ENCODE measurements at regions not wholly inside any gene's neighbourhood (a gene's known extent, or its start where the extent isn't known, plus 50 kb on each side); places are given as distances from the start of the nearest gene placed in this dataset.

- no peak for DNase-seq
Observed at GRCh38 chr2:129296806-129297205, 682.7 kb upstream of the RAB6C start.

- DNase-seq: no peak
Observed at GRCh38 chr2:129297430-129297829, 682.0 kb upstream of the RAB6C start.

- no peak for DNase-seq
Observed at GRCh38 chr2:129299338-129299737, 680.1 kb upstream of the RAB6C start.

GRCh38 chr2:129299756-129300155 lies 679.7 kb upstream of the RAB6C start:
- no peak for DNase-seq

GRCh38 chr2:129300456-129300855 lies 679.0 kb upstream of the RAB6C start:
- DNase-seq: no peak

GRCh38 chr2:129301431-129301913 lies 678.0 kb upstream of the RAB6C start:
- no peak for DNase-seq

- no peak for DNase-seq
Observed at GRCh38 chr2:129302106-129302505, 677.4 kb upstream of the RAB6C start.

- no peak for DNase-seq
Observed at GRCh38 chr2:129302561-129303183, 676.8 kb upstream of the RAB6C start.

GRCh38 chr2:129314120-129314519 lies 665.3 kb upstream of the RAB6C start:
- DNase-seq: no peak

- DNase-seq: no peak
Observed at GRCh38 chr2:129318581-129319421, 660.7 kb upstream of the RAB6C start.

- no peak for DNase-seq
Observed at GRCh38 chr2:129319422-129319717, 660.1 kb upstream of the RAB6C start.

- no peak for DNase-seq
Observed at GRCh38 chr2:129320288-129320687, 659.2 kb upstream of the RAB6C start.

- no peak for DNase-seq
Observed at GRCh38 chr2:129324349-129324748, 655.1 kb upstream of the RAB6C start.

- DNase-seq: no peak
Observed at GRCh38 chr2:129325151-129325550, 654.3 kb upstream of the RAB6C start.

- no peak for DNase-seq
Observed at GRCh38 chr2:129329574-129329973, 649.9 kb upstream of the RAB6C start.

GRCh38 chr2:129330504-129330903 lies 649.0 kb upstream of the RAB6C start:
- DNase-seq: no peak

GRCh38 chr2:129331638-129332037 lies 647.8 kb upstream of the RAB6C start:
- no peak for DNase-seq

GRCh38 chr2:129334128-129334527 lies 645.3 kb upstream of the RAB6C start:
- no peak for DNase-seq

- DNase-seq: no peak
Observed at GRCh38 chr2:129334696-129335410, 644.6 kb upstream of the RAB6C start.

- no peak for DNase-seq
Observed at GRCh38 chr2:129336276-129336675, 643.2 kb upstream of the RAB6C start.

- DNase-seq: no peak
Observed at GRCh38 chr2:129337076-129337475, 642.4 kb upstream of the RAB6C start.

- no peak for DNase-seq
Observed at GRCh38 chr2:129345540-129345939, 633.9 kb upstream of the RAB6C start.

- no peak for DNase-seq
Observed at GRCh38 chr2:129347486-129348217, 631.8 kb upstream of the RAB6C start.

Measured in cerebellar nuclear complex (tissue), 1 donor.